ENCODE measurements at regions not wholly inside any gene's neighbourhood (a gene's known extent, or its start where the extent isn't known, plus 50 kb on each side); places are given as distances from the start of the nearest gene placed in this dataset.

DNA sequence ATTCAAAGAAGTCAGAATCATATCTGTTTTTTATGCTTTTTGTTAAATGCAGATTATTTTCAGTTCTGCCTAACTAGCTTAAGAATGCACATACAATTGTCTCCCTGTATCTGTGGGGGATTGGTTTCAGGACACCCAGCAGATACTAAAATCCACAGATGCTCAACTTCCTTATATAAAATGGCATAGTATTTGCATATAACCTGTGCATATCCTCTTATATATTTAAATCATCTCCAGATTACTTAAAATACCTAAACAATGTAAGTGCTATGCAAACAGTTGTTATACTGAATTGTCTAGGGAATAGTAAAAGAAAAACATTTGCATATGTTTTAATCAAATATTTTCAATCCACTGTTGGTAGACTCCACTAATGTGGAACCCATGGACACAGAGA lies 279.4 kb downstream of the TMA16 start:
- peaks cover 0 to 2% of the 10 kb centered on the region in 2 donors for H3K9me3 Mint-ChIP-seq
- TF ChIP-seq, protein P1, sequence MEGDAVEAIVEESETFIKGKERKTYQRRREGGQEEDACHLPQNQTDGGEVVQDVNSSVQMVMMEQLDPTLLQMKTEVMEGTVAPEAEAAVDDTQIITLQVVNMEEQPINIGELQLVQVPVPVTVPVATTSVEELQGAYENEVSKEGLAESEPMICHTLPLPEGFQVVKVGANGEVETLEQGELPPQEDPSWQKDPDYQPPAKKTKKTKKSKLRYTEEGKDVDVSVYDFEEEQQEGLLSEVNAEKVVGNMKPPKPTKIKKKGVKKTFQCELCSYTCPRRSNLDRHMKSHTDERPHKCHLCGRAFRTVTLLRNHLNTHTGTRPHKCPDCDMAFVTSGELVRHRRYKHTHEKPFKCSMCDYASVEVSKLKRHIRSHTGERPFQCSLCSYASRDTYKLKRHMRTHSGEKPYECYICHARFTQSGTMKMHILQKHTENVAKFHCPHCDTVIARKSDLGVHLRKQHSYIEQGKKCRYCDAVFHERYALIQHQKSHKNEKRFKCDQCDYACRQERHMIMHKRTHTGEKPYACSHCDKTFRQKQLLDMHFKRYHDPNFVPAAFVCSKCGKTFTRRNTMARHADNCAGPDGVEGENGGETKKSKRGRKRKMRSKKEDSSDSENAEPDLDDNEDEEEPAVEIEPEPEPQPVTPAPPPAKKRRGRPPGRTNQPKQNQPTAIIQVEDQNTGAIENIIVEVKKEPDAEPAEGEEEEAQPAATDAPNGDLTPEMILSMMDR (IDR thresholded peaks at IDR 0.05): no peak
- ATAC-seq (no peak), DNase-seq (no peak)
- no peaks in the 10 kb centered on the region for H3K9me3 ChIP-seq (ENCODE audit: control insufficient read depth, insufficient read depth, low read length)
- no peaks in the 10 kb centered on the region for H3K36me3 ChIP-seq (ENCODE audit: control insufficient read depth, insufficient read depth, low read length)
- no peak overlapping the region for H3K27ac ChIP-seq (ENCODE audit: low read length)
- intact Hi-C loops (cut with micrococcal nuclease): no loop called here
- no peak overlapping the region for H3K27ac Mint-ChIP-seq
- H3K4me1 ChIP-seq (ENCODE audit: control insufficient read depth, insufficient read depth, low read length): no peaks in the 10 kb centered on the region
- H3K27me3 Mint-ChIP-seq (ENCODE audit: low read depth in 2 of 2): no peaks in the 10 kb centered on the region
- peaks cover 2% of the 10 kb centered on the region for H3K27me3 ChIP-seq (ENCODE audit: control insufficient read depth, insufficient read depth, low read length)
- H3K36me3 Mint-ChIP-seq: no peaks in the 10 kb centered on the region
- H3K4me1 Mint-ChIP-seq: no peaks in the 10 kb centered on the region
- H3K4me3 ChIP-seq (ENCODE audit: low read length): no peak overlapping the region
- H3K4me3 Mint-ChIP-seq: no peak overlapping the region

DNA sequence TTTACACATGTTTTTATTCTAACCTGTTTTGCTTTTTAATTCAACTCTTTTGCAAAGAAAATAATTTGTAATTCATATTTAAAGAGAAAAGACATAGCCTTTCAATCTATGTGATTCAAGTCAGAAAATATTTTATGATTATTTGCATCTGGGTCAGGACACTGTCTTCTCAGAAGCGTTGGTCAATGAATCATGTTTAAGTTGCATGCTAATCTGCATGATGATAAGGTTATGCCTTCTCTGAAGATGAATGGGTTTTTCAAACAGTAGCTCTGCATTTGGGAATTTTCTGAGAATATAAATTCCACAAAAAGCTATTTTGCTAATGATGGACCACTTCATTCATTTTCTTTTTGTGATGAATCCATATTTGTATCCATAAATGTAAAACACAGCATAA lies 282.5 kb downstream of the TMA16 start:
- Mint-ChIP-seq H3K9me3 (peaks cover 0 to 2% of the 10 kb centered on the region in 2 donors), H3K27ac (no peak overlapping the region)
- no peaks in the 10 kb centered on the region for H3K36me3 ChIP-seq (ENCODE audit: control insufficient read depth, insufficient read depth, low read length)

DNA sequence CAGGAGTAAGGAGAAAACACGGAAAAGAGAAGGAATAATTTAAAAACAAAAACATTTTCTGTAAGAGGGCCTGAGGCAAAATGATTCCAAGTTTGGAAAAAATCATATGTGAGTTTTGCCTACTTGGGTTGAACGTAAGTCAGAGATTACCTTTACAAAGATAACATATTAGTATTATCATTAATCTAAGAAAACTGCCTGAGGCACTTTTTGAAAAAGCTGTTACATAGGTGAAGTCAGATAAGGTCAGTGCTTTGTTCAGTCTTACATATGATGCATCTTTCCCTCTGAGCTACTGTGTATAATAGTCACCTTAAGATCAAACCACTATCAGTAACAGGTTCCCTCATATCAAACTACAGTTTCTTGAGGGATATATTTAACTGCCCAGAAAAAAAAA lies 287.2 kb downstream of the TMA16 start:
- Histone ChIP-seq H3K4me1 (ENCODE audit: control insufficient read depth, insufficient read depth, low read length) (no peaks in the 10 kb centered on the region), H3K27ac (ENCODE audit: low read length) (no peak overlapping the region), H3K4me3 (ENCODE audit: low read length) (no peak overlapping the region), H3K36me3 (ENCODE audit: control insufficient read depth, insufficient read depth, low read length) (no peaks in the 10 kb centered on the region), H3K27me3 (ENCODE audit: control insufficient read depth, insufficient read depth, low read length) (no peaks in the 10 kb centered on the region), H3K9me3 (ENCODE audit: control insufficient read depth, insufficient read depth, low read length) (no peaks in the 10 kb centered on the region)
- Mint-ChIP-seq H3K27me3 (ENCODE audit: low read depth in 2 of 2) (no peaks in the 10 kb centered on the region), H3K4me1 (no peaks in the 10 kb centered on the region), H3K36me3 (no peaks in the 10 kb centered on the region), H3K9me3 (peaks cover 0 to 5% of the 10 kb centered on the region in 2 donors), H3K4me3 (no peak overlapping the region), H3K27ac (no peak overlapping the region)
- 80% methylated on average over 1 of the region's 2 CpGs for WGBS (ENCODE audit: insufficient coverage)
- intact Hi-C loops (cut with micrococcal nuclease): no loop called here
- no peak for DNase-seq
- TF ChIP-seq, protein P1 (IDR thresholded peaks at IDR 0.05): no peak
- ATAC-seq: no peak

More for the DNA sequence above, 282.5 kb downstream of the TMA16 start:
- no peak for ATAC-seq
- H3K9me3 ChIP-seq (ENCODE audit: control insufficient read depth, insufficient read depth, low read length): no peaks in the 10 kb centered on the region
- no peak overlapping the region for H3K27ac ChIP-seq (ENCODE audit: low read length)
- WGBS (ENCODE audit: insufficient coverage): 82% methylated on average over 1 of the region's 1 CpG
- H3K4me3 ChIP-seq (ENCODE audit: low read length): no peak overlapping the region
- no peak overlapping the region for H3K4me3 Mint-ChIP-seq
- no peaks in the 10 kb centered on the region for H3K4me1 ChIP-seq (ENCODE audit: control insufficient read depth, insufficient read depth, low read length)
- H3K4me1 Mint-ChIP-seq: no peaks in the 10 kb centered on the region
- TF ChIP-seq, protein P1 (IDR thresholded peaks at IDR 0.05): no peak
- H3K27me3 ChIP-seq (ENCODE audit: control insufficient read depth, insufficient read depth, low read length): no peaks in the 10 kb centered on the region
- intact Hi-C loops (cut with micrococcal nuclease): no loop called here
- H3K27me3 Mint-ChIP-seq (ENCODE audit: low read depth in 2 of 2): no peaks in the 10 kb centered on the region
- H3K36me3 Mint-ChIP-seq: no peaks in the 10 kb centered on the region
- DNase-seq: no peak

DNA sequence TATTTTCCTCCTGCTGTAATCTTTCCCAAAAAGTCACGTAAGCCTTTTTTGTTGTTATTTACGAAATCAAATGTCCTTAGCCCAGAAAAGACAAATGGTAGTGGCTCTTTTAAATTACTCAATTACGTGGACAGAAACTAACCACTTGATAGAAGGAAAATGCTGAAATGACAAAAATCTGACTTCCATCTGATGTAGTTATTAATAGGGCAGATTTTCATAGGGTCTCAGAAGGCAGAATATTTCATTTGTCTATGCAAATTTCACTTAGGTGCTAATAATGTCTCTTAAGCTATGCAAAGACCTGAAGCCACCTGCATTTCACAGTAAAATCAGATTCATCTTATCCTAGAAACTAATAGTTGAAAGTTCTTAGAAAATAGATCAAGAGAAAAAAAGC lies 295.7 kb downstream of the TMA16 start:
- H3K27me3 Mint-ChIP-seq (ENCODE audit: low read depth in 2 of 2): no peaks in the 10 kb centered on the region
- no peaks in the 10 kb centered on the region for H3K4me1 ChIP-seq (ENCODE audit: control insufficient read depth, insufficient read depth, low read length)
- ATAC-seq: no peak
- no peaks in the 10 kb centered on the region for H3K36me3 ChIP-seq (ENCODE audit: control insufficient read depth, insufficient read depth, low read length)
- H3K4me3 ChIP-seq (ENCODE audit: low read length): no peak overlapping the region
- no peak overlapping the region for H3K4me3 Mint-ChIP-seq
- no peak overlapping the region for H3K27ac ChIP-seq (ENCODE audit: low read length)
- TF ChIP-seq, protein P1 (IDR thresholded peaks at IDR 0.05): no peak
- no peaks in the 10 kb centered on the region for H3K36me3 Mint-ChIP-seq
- H3K27me3 ChIP-seq (ENCODE audit: control insufficient read depth, insufficient read depth, low read length): peaks cover 2% of the 10 kb centered on the region
- H3K9me3 ChIP-seq (ENCODE audit: control insufficient read depth, insufficient read depth, low read length): no peaks in the 10 kb centered on the region
- intact Hi-C loops (cut with micrococcal nuclease): no loop called here
- WGBS (ENCODE audit: insufficient coverage): 80% methylated on average over 3 of the region's 3 CpGs
- no peaks in the 10 kb centered on the region for H3K4me1 Mint-ChIP-seq
- no peak overlapping the region for H3K27ac Mint-ChIP-seq
- H3K9me3 Mint-ChIP-seq: peaks cover 0 to 2% of the 10 kb centered on the region in 2 donors
- DNase-seq: no peak

Measured in natural killer cell (primary cell).